GM19467 (cell line): ENCODE measurements at regions not wholly inside any gene's neighbourhood (a gene's known extent, or its start where the extent isn't known, plus 50 kb on each side); places are given as distances from the start of the nearest gene placed in this dataset.
"Not testable (repeated sequence)": the region's sequence is repeated elsewhere in the genome, so short reads cannot be mapped to it uniquely, and the experiment has no call there.

Source experiments
- ATAC-seq: cut with Tn5 transposase; IDR thresholded peaks from one replicate; pipeline ENCODE4 v1.9.1; 2021; ENCODE audit warnings: mild to moderate bottlenecking, moderate library complexity; ENCODE audit not compliant: unreplicated experiment

DNA sequence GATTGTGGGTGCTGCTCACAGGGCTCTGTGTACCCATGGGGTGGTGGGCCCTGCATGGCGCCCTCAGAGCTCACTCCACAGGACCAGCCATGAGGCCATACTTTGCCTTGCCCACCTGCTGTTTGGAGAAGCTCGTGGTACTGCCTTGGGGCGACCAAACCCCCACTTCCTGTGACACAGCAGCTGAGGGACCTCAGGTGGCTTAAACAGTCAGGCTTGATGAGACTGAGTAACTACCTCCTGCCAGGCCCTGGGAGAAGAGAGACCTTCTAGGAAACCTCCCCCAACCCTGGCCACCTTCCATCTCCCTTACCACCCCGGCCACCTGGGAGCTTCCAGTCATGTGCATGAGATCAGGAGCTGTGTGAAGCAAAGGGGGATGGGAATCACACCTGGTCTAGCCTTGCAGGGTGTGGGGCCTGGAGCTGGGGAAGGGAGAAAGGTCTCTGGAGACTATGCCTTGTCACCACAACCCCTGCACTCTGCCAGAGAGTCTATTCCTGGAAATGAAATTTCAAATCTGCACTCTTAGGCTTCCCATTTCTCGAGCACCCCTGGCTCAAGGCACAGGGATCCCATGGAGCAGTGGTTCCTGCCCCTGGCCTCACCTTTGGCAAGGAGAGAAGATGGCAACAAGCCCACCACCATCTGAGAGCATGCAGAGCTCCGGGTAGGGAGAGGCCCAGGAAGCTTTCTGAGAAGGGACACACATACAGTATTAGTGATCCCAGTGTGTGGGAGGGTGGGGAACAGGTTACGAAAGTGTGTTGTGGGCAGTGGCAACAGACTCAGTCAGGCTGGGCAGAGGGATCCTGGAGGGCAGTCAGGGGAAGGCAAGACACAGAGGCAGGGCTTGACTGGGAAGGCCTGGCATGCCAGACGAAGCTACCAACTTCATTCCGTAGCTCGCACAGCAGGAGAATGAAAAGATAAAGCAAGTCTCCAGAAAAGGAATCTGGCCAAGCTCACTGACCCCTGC is 125.0 kb downstream of the URI1 start:
- no peak for ATAC-seq

DNA sequence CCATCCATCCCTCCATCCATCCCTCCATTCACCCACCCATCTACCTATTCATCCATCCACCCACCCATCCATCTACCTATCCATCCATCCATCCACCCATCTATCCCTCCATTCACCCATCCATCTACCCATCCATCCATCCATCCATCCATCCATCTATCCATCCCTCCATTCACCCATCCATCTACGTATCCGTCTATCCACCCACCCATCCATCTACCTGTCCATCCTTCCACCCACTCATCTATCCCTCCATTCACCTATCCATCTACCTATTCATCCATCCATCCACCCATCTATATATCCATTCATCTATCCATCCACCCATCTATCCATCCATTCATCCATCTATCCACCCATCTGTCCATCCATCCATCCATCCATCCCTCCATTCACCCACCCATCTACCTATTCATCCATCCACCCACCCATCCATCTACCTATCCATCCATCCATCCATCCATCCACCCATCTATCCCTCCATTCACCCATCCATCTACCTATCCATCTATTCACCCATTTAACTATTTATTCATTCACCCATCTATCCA is 126.0 kb downstream of the URI1 start:
- not testable (repeated sequence) for ATAC-seq

DNA sequence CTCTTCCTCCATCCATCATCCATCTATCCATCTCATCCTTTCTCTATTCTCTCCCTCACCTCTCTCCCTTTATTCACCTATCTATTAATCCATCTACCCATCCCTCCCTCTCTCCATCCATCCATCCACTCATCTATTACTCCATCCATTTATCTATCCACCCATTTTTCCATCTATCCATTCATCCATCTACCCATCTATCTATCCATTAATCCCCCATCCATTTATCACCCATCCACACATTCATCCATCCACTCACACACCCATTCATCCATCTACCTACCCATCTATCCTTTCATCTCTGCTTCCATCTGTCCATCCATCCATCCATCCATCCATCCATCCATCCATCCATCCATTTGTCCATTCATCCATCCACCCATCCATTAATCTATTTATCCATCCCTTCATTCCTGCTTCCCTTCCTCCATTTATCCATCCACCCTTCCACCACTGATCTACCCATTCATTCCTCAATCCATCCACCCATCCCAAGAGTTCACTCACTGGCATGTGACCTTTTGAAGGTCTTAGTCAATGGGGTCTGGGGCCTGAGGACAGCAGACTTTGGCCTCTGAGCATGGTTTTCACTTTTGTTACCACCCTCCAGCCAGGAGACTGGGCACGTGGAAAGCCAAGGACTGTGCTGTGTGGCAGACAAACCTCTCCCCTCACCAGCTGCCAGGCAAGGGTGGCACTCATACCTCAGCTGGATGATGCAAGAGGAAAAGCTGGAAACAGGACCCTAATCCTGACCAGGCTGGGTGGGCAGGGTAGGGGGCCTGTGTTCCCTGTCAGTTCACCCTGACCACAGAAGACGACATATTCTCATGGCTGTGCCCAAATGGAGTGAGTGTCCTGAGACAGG is 126.7 kb downstream of the URI1 start:
- no peak for ATAC-seq

DNA sequence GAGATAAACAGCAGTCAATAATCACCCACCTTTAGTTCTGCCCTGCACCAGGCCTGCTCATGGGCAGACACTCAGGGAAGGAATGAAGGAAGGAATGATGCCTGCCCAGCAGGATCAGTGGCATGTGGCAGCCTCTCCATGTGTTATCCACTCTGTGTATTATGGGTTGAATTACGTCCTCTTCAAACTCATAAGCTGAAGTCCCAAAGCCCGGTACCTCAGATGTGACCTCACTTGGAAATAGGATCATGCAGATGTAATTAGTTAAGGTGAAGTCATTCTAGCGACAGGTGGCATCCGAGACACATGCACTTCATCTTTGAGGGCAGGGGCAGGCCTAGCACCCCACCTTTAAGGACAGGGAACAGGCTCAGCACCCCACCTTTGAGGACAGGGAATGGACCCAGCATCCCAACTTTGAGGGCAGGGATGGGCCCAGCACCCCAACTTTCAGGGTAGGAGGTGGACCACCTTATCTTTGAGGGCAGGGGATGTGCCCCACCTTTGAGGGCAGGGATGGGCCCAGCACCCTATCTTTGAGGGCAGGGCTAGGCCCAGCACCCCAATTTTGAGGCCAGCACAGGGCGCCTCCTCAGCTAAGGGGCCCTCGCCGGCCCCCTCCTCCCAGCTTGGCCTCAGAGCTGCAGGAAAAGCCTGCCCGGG is 127.6 kb downstream of the URI1 start:
- no peak for ATAC-seq

DNA sequence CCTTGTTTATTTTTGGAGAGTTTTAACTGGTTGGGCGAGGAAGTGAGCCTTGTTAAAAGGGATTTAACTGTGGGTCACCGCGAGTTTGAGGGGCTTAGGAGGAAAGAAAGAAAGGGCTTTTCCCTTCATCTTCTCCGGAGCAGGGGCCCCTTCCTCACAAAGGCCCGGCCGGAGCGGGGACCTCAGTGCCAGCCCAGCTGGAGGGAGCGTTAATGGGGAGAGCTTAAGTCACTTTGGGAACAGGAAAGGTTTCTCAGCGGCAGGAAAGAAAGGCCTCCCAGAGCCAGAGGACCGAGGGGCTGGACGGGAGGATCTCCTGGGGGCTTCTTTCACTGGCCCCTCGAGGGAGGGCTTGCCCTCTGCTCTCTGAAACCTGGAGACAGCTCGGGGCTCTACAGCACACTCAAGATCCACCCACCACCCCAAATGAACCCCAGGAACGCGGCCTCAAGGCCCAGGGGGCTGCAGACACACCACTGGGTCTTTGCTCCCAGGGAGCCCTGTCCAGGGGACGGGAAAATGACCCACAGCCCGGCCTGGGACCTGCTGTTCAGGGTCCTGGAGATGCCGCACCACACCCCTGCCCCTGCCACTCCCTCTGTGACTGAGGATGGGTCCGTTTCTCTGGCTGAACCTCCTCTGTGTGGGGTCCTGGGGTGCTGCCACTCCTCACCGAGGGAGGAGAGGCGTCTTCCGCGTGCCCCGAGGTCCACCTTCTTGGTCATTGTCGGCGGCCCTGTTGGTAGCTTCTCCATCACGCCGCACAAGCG is 128.3 kb downstream of the URI1 start:
- ATAC-seq = no peak

DNA sequence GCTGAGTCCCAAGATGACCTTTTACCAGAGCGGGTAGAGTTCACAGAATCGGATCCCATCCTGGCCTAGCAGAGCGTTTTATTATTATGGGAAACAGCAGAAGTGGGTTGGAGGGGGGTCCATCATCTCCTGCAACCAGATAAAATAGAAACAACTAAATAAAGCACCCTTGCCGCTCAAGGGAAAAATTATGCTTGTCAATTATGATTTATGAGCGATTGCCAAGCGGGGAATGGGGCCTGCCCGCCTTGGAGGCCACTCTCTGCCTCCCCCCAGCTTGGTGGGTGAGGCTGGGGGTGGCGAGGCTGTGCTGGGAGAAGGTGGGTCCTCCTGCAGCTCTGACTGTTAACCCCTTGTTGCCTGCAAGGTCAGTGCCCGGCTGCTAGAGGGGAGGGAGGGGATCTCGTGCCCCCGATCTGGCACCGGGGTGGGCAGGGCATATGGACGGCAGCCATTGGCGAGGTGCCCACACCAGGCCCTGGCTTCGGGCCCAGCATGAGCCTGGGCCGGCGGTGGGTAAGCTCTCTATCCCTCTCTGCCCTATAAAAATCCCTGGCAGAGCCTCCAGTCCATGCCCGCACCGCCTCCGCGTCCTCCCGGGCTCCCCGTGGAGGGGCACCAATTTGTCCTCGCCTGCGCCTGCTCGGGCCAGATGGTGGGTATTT is 129.1 kb downstream of the URI1 start:
- ATAC-seq = no peak

DNA sequence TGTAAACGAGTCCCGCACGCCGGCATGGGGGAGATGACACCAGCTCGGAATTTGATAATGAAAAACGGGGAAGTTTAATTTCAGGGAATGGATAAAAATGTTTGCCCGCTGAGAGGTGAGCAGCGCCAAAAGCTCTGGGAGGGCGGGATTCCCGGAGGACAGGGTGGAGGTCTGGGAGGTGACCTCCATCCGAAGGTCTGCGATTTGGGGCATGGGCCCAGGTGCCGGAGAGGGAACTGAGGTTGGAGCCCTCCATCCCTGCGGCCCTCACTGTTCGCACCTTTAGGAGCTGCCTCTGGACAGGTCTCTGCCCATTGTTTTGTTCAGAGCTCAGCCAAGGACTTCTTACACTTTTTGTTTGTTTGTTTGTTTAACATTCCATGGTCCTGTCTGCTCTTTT is 129.8 kb downstream of the URI1 start:
- ATAC-seq = no peak

DNA sequence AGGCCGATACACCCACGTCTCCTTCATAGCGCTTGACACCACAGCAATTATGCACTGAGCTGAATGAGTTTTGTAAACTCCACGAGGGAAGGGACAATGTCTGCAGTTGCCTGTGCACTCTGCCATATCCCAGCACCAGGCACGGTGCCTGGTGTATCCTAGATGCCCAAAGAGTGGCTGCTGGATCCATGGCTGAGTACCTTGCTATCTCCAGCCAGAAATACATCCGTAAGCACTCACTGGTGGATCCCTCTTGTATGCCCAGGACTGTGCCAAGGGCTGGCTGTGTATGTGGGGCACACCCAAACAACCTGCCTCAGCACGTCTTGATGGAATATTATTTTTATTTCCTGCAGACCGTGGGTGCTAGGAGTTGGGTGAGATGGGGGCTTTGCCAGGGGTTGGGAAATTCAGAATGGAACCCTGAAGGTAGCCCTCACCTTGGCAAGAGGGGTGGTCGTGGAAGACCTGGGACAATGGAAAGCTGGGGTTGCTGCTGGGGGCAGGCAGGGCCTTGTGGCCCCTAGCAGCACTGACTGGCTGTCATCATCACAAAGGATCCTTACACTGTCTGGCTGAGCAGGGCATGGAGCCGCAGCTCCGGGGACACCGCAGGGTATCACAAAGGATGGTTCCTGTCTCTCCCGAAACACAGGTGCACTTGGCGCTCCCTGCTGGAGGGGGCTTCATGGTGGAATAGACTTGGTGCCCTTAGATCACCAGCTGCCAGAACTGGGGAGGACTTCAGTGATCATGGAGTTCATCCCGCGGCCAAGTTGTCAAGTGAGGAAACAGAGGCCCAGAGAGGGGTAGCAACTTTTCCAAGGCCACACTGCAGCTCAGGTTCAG is 131.3 kb downstream of the URI1 start:
- no peak for ATAC-seq

DNA sequence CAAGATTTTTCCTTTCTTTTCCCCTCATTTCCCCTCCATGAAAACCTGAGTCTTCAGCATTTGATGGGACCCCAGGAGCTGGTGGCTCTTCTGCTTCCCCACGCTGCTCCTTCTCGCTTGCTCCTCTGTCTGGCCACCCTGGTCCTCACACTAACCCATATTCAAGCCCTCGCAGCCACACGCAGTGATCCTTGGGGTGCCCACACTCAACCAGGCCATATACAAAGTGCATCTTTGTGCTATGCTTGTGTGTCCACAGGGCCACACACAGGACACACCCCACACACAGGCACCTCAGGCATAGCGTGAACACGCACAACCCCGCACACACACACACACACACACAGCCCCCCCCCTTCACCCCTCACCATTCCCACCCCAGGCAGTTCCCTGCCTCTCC is 132.1 kb downstream of the URI1 start:
- no peak for ATAC-seq

DNA sequence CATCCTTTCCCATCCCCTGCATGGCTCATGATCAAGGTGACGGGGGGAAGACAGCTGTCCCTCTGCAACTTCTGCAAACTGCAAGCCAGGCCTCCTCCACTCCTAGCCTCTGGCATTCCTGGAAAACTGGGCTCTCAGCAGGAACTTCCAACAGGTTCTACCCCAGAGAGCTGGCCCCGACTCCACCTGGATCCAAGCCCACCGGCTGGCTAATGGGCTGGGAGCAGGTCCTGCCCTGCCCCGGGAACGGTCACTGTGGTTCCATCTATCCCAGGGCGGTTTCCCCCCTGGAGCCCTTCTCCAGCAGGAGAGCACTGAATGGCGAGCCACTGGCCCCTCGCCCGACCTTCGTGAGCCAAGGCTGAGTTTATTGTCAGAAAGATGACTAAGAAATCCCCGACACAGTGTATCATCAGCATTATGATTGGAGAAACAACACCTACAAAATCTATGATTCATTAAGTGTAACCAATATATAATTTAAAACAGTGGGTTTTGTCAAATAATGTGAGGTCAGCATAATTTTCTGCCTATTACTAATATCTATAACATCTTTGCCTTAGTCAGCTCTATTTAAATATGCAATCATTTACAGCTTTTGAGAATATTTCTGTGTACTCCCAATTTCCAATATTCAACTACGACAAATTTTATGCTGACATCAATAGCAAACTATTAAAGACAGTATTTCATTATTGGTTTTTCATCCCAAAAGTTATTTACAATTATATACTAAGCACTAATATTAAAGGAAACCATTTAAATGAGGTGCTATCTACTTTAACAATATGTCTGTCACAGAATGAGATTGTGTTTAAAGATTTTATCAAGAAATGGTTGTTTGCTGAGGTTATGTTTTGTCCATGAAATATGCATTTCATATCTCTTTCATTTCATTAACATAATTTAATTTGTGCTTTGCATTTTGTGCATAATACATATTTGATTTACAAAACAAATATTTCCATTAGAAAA is 133.0 kb downstream of the URI1 start:
- ATAC-seq = no peak

DNA sequence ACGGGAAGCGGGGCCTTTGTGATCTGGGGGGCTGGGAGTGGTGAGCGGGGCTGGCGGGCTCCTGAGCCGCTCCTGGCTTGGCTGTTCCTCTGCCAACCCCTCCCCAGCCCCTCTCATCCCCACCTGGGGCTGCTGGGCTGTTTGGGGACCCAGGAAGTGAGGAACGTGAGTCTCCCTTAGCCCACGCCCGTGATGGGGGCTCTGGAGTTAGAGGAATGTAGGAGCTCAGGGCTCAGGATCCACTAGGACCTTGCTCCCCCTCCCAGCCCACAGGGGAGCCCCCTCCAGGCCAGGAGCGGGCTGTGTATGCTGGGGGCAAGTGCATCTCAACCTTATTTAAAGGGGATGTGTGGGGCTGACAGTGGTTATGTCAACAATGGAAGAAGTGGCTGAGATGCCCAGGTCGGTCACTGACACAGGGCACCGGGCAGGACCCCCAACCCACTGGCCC is 134.1 kb downstream of the URI1 start:
- no peak for ATAC-seq

DNA sequence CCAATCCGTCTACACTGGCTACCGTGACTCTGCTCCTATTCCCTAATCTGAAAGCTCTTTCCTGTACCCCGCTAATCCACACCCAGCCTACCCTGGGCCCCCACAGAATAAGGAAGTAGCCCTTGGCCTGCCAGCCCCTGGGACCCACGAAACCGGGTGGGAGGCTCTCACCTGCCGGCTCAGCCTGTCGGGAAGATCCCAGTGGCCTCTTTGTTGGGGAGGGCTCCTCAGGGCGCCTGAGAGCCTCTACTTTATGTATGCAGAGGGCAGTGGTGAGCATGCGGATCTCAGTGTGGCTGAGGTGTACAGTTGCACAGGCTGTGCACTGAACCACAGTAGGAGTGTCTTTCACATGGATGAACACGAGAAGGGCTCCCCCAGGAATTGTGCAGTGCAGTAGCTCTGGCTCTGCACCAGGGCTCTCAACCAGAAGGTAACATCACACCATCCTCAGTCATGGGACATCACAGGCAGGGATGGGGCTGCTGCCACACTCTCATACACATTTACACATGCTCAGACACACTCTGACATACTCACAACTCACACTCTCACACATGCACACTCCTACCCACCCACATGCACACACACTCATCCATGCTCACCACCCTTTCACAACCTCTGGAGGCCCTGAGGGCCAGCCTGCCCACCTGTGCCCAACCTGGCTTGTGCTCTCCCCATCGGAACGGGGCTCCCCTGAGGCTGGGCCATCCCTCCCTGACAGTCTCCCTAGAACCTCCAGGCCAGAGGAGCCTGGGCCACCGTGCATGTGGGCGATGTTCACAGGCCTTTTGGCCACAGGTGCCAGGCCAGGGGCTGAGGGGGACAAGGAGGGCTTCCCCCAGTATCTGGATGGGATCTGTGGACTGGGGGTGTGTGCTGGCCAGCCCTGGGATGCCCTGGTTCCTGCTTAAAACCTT is 135.0 kb downstream of the URI1 start:
- no peak for ATAC-seq

DNA sequence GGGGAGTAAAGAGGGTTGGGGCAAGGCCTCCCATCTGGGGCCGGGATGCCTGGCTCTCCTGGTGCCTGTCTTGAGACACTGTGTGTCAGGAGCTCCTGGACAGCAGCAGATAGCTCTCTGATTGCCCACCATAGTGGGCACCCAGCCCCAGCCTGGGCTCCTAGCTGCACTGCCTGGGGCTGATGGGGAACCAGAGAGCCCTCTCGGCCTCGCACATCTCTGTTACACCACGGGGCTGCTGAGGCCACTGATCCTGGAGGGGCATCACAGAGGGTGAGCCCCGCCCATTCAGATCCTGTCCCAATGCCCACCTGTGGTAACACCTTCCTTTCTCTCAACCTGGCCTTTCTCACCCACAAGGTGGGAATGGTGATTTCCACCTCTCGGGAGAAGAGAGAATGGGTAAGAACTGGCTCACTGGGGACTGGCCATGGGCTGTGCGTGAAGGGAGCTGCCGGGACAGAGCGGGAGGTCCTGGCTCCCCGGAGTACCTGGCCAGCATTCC is 135.9 kb downstream of the URI1 start:
- ATAC-seq = no peak

DNA sequence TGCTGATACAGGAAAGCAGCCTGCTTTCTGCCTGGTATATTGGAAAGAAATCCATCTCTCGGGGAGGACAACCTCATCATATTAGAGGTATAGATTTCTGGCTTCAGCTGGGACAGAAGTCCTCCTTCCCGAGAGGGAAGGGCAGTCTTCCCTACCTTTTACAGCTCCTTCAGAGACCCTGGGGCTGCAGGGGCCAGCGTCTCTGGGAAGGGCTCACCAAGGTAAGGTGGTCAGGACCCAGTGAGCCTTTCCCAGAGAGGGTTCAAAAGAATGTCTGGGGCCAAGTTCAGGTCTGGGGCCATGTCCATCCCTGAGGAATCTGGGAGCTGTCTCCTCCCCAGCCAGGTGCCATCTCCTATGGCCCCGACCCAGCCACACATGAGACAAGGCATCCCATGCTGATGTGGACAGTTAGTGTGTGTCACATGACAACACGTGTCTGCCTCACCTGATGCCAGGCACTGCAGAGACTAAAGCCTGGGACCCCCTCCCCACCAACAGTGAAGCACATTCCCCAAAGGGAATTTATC is 136.4 kb downstream of the URI1 start:
- no peak for ATAC-seq

DNA sequence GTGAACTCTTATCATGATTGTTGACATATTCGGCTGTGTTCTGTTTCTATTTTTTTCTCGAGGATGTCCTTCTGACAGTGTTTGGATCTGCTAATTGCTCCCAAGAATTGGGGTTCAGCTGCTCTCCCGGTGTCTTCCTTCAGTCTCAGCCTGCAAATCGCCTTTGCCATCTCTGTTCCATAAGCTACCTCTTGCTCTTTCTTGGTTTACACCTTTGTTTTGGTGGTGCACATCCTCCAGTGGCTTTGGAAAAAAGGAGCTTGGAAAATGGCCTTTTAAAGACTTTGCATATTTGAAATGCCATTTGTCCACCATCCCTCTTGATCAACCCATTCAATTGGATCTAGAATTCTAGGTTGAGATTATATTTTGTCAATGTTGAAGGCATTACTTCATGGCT is 137.2 kb downstream of the URI1 start:
- ATAC-seq = no peak

DNA sequence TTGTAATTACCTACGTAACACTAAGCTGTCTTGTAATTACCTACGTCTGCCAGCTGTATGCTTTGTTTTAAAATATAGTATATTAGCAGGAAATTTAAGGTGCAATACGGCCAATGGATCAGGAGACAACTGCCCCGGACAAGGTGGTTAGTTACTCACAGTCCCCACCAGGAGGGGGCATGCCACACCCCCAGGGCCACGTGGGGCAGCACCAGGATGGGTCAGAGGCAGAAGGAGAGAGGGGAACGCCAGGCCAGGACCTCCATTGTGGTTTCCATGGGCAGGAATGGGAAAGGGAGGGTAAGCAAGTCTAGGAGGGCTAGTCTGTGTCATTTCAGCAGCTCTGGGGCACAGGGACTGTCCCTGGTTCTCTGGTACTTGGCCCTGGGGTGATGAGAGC is 140.1 kb downstream of the URI1 start:
- no peak for ATAC-seq
